Right atrium auricular region (tissue), 2 donors: ENCODE measurements at regions not wholly inside any gene's neighbourhood (a gene's known extent, or its start where the extent isn't known, plus 50 kb on each side); places are given as distances from the start of the nearest gene placed in this dataset.

Experiments used
- DNase-seq: peaks from one replicate; pipeline ENCODE4 v3.0.0-alpha.2; 2019; ENCODE audit warnings: low spot score
- H3K27ac ChIP-seq, 2 donors: fragments of 200-600 bp; sonication (generic); 1 replicate in 1 of 2; 2 replicates in 1 of 2; pipeline ENCODE4 v1.5.1; 2016 to 2019
- H3K27me3 ChIP-seq, 2 donors: fragments of 200-600 bp; sonication (generic); one replicate each; pipeline versions ENCODE4 v1.5.1 to v1.6.0; 2017 to 2019
- H3K36me3 ChIP-seq: fragments of 200-600 bp; sonication (generic); one replicate; pipeline ENCODE4 v1.5.1; 2016
- H3K4me1 ChIP-seq, 2 donors: fragments of 200-600 bp; sonication (generic); one replicate each; pipeline versions ENCODE4 v1.5.1 to v1.6.0; 2017 to 2019
- H3K4me3 ChIP-seq, 2 donors: fragments of 200-600 bp; sonication (generic); 1 replicate in 1 of 2; 2 replicates in 1 of 2; pipeline ENCODE4 v1.5.1; 2017 to 2019; ENCODE audit warnings: mild to moderate bottlenecking in 1 of 2, moderate library complexity in 1 of 2
- H3K9me3 ChIP-seq, 2 donors: fragments of 200-600 bp; sonication (generic); one replicate each; pipeline ENCODE4 v1.5.1; 2019
- CTCF ChIP-seq, 2 donors: fragments of 200-600 bp; sonication (generic); IDR thresholded peaks; one replicate each; pipeline ENCODE4 v1.5.1; 2019; ENCODE audit warnings: antibody characterized with exemption in 2 of 2

- no peaks in the 10 kb centered on the region for H3K36me3 ChIP-seq
- H3K4me3 ChIP-seq: no peak overlapping the region
- no peaks in the 10 kb centered on the region for H3K4me1 ChIP-seq
- H3K27me3 ChIP-seq: no peaks in the 10 kb centered on the region
- DNase-seq: no peak
- peaks cover 0 to 4% of the 10 kb centered on the region in 2 donors for H3K9me3 ChIP-seq
- H3K27ac ChIP-seq: no peak overlapping the region
- no peak for TF ChIP-seq CTCF (IDR thresholded peaks at IDR 0.05)
Observed at GRCh38 chr5:103340717-103341388, 82.3 kb downstream of the MACIR start.

DNA sequence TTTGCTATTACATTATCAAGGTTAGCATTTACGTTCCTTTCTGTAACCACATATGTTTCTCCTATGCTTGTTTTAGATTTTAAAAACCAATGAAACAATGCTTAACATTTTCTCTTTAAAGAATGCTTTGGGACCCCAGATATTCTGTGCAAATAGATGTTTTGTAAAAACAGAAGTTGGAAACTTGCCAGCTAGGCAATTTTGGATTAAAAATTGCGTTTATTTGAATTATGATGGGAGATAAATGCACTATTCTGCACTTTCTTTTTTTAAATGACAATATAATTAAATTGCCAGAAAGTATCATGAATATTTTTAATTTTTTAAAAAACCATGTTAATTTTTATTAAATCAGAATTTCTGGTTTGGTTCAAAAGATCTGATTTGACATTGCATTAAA is 81.6 kb downstream of the MACIR start:
- Histone ChIP-seq H3K9me3 (peaks cover 0 to 4% of the 10 kb centered on the region in 2 donors), H3K4me1 (no peaks in the 10 kb centered on the region), H3K27me3 (no peaks in the 10 kb centered on the region), H3K27ac (no peak overlapping the region), H3K4me3 (no peak overlapping the region), H3K36me3 (no peaks in the 10 kb centered on the region)
- TF ChIP-seq CTCF (IDR thresholded peaks at IDR 0.05): no peak
- DNase-seq: no peak

DNA sequence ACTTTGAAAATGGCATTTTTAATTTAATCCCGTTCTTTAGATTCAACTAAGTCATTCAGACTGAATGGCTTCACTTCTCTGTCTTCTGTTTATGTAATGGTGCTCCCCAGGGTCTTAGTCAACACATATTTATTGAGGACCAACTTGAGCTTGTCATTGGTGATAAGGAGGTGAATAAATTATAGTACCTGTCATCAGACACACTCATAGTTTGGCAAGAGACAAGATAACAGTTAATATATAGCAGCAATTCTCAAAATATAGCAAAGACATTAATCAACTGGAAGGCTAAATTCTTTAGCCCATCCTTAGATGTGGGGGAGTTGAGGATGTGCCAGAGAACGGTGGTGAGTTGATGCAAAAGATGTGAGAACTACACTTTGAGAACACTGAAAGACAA is 78.4 kb downstream of the MACIR start:
- no peak for TF ChIP-seq CTCF (IDR thresholded peaks at IDR 0.05)
- DNase-seq: no peak
- Histone ChIP-seq H3K4me3 (no peak overlapping the region), H3K4me1 (no peaks in the 10 kb centered on the region), H3K27me3 (no peaks in the 10 kb centered on the region), H3K27ac (no peak overlapping the region), H3K36me3 (no peaks in the 10 kb centered on the region), H3K9me3 (peaks cover 0 to 2% of the 10 kb centered on the region in 2 donors)

DNA sequence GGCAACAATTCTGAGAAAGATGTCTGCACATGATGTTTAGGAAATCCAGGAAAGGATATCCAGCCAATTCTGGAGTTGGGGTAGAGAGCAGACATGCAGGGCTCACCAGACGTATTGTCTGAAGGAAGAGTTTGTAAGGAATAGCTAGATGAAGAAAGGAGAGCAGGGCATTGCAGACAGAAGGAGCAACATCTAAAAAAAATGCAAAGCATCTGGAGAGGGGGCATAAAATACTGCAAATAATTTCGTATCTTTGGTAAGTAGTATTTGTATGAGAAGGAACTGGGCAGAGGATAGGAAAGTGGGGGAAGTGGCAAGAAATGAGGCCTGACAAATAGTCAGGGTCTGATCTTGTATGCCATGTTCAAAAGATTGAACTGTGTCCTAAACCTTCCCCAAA is 74.8 kb downstream of the MACIR start:
- no peak for DNase-seq

DNA sequence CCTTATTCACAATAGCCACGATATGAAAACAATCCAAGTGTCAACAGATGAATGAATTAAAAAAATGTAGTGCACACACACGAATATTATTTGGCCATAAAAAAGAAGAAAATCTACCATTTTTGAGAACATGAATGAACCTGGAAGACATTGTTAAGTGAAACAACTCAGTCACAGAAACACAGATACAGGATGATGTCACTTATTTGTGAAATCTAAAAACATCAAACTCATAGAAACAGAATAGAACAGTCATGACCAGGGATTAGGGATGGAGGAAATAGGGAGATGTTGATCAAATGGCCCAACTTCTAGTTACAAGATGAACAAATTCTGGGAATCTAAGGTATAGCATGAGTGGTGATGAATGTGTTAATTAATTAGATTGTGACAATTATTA is 72.3 kb downstream of the MACIR start:
- no peak for DNase-seq
- H3K27ac ChIP-seq: no peak overlapping the region

More for the DNA sequence above, 74.8 kb downstream of the MACIR start:
- H3K4me3 ChIP-seq: no peak overlapping the region
- no peaks in the 10 kb centered on the region for H3K4me1 ChIP-seq
- no peak overlapping the region for H3K27ac ChIP-seq
- TF ChIP-seq CTCF (IDR thresholded peaks at IDR 0.05): no peak
- no peaks in the 10 kb centered on the region for H3K27me3 ChIP-seq
- no peaks in the 10 kb centered on the region for H3K9me3 ChIP-seq
- no peaks in the 10 kb centered on the region for H3K36me3 ChIP-seq

More for the DNA sequence above, 72.3 kb downstream of the MACIR start:
- H3K36me3 ChIP-seq: no peaks in the 10 kb centered on the region
- H3K4me1 ChIP-seq: no peaks in the 10 kb centered on the region
- no peaks in the 10 kb centered on the region for H3K27me3 ChIP-seq
- no peaks in the 10 kb centered on the region for H3K9me3 ChIP-seq
- no peak overlapping the region for H3K4me3 ChIP-seq
- TF ChIP-seq CTCF (IDR thresholded peaks at IDR 0.05): no peak
